Astrocyte (in vitro differentiated cells and primary cell): ENCODE measurements at regions not wholly inside any gene's neighbourhood (a gene's known extent, or its start where the extent isn't known, plus 50 kb on each side); places are given as distances from the start of the nearest gene placed in this dataset.
"Not testable (repeated sequence)": the region's sequence is repeated elsewhere in the genome, so short reads cannot be mapped to it uniquely, and the experiment has no call there.

Experiments
- EZH2 ChIP-seq: IDR thresholded peaks from 2 replicates; pipeline ENCODE4 v1.6.1; 2012; ENCODE audit warnings: mild to moderate bottlenecking, low read length, inconsistent platforms; ENCODE audit not compliant: insufficient read depth
- TF ChIP-seq, protein P1 (sequence below): IDR thresholded peaks from 2 replicates; pipeline ENCODE4 v1.5.1; 2011; ENCODE audit warnings: low read depth, mild to moderate bottlenecking, inconsistent platforms, low read length, moderate library complexity; ENCODE audit not compliant: insufficient read depth

DNA sequence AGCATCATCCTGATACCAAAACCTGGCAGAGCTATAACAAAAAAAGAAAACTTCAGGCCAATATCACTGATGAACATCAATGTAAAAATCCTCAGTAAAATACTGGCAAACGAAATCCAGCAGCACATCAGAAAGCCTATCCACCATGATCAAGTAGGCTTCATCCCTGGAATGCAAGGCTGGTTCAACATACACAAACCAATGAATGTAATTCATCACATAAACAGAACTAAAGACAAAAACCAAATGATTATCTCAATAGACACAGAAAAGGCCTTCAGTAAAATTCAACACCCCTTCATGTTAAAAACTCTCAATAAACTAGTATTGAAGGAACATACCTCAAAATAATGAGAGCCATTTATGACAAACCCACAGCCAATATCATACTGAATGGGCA lies 58.7 kb upstream of the SNRK start:
- TF ChIP-seq, protein P1, sequence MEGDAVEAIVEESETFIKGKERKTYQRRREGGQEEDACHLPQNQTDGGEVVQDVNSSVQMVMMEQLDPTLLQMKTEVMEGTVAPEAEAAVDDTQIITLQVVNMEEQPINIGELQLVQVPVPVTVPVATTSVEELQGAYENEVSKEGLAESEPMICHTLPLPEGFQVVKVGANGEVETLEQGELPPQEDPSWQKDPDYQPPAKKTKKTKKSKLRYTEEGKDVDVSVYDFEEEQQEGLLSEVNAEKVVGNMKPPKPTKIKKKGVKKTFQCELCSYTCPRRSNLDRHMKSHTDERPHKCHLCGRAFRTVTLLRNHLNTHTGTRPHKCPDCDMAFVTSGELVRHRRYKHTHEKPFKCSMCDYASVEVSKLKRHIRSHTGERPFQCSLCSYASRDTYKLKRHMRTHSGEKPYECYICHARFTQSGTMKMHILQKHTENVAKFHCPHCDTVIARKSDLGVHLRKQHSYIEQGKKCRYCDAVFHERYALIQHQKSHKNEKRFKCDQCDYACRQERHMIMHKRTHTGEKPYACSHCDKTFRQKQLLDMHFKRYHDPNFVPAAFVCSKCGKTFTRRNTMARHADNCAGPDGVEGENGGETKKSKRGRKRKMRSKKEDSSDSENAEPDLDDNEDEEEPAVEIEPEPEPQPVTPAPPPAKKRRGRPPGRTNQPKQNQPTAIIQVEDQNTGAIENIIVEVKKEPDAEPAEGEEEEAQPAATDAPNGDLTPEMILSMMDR, result not testable (repeated sequence)
- TF ChIP-seq EZH2, result not testable (repeated sequence)
